ENCODE measurements at regions not wholly inside any gene's neighbourhood (a gene's known extent, or its start where the extent isn't known, plus 50 kb on each side); places are given as distances from the start of the nearest gene placed in this dataset.

- TF ChIP-seq POLR2A (IDR thresholded peaks at IDR 0.05) (no peak), CTCF (IDR thresholded peaks at IDR 0.05) (no peak)
Measured at GRCh38 chr6:91181416-91181815, 594.5 kb upstream of the MAP3K7 start.

Data from breast epithelium (tissue), 3 donors.